ENCODE measurements at regions not wholly inside any gene's neighbourhood (a gene's known extent, or its start where the extent isn't known, plus 50 kb on each side); places are given as distances from the start of the nearest gene placed in this dataset.

DNA sequence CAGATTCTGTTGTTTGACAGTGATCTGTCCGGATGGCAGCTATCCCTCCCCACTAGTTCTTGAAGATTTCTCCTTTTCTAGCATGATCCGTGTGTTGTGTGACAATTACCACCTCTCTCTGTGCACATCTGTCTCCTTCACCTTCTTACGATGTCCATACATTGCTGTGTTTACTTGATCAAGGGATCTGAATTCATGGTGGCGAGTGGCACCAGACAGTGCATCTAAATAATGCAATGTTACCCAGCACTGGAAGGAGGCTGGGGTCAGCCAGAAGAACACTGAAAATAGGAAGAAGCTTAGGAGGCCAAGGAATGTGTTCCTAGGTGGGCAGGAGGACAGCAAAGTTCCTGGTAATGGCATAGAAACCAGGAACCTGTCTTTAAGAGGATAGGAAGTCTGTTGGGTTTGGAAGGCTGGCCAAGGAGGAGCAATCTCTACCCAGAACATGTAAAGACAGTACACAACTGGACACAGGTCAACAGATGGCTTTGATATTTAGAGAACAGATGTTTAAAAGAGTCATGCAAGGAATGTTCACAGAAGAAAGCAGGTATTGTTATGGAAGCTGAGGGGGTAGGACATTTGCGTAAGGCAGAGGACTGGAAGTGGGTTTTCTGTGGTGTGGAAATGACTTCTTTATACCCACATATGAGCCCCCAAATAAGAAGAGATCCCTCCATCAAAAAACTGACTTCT lies 126.4 kb downstream of the HRH4 start:
- H3K4me3 ChIP-seq: no peak overlapping the region
- no peak overlapping the region for H3K27ac ChIP-seq (replicated peaks in 1 of 4)
- intact Hi-C loops (cut with DNase I): no loop called here
- peak; percentile 83 for DNase-seq (ENCODE audit: extremely low spot score)
- no peaks in the 10 kb centered on the region for H3K9me3 ChIP-seq
- H3K36me3 ChIP-seq: no peaks in the 10 kb centered on the region
- TF ChIP-seq CTCF (IDR thresholded peaks at IDR 0.05) (no peak), EP300 (IDR thresholded peaks at IDR 0.05) (no peak), POLR2A (IDR thresholded peaks at IDR 0.05; ENCODE audit: low read depth) (no peak), POLR2AphosphoS5 (IDR thresholded peaks at IDR 0.05) (no peak)
- 92% methylated on average over 5 of the region's 5 CpGs for WGBS
- H3K27me3 ChIP-seq: peaks cover 0 to 23% (median 0%) of the 10 kb centered on the region in 4 donors
- no peaks in the 10 kb centered on the region for H3K4me1 ChIP-seq

DNA sequence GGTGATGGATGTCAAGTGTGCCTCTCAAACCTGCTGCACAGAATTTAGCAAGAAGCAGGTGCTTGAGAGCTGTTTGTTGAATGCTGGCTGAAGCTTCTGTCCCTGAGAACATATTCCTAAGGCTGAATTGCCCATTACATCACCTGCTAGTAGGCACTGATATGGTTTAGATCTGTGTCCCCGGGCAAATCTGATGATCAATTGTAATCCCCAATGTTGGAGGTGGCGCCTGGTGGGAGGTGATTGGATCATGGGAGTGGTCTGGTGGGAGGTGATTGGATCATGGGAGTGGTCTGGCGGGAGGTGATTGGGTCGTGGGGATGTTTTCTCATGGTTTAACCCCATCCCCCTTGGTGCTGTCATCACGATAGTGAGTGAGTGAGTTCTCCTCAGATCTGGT lies 128.0 kb downstream of the HRH4 start:
- DNase-seq (ENCODE audit: extremely low spot score): peak; percentile 60
- Histone ChIP-seq H3K4me1 (no peaks in the 10 kb centered on the region), H3K36me3 (no peaks in the 10 kb centered on the region), H3K27ac (replicated peaks in 1 of 4) (no peak overlapping the region), H3K9me3 (no peaks in the 10 kb centered on the region), H3K27me3 (peaks cover 0 to 23% (median 0%) of the 10 kb centered on the region in 4 donors), H3K4me3 (no peak overlapping the region)
- intact Hi-C loops (cut with DNase I): no loop called here
- WGBS: 92% methylated on average over 5 of the region's 5 CpGs
- TF ChIP-seq POLR2AphosphoS5 (IDR thresholded peaks at IDR 0.05) (no peak), EP300 (IDR thresholded peaks at IDR 0.05) (no peak), POLR2A (IDR thresholded peaks at IDR 0.05; ENCODE audit: low read depth) (no peak), CTCF (IDR thresholded peaks at IDR 0.05) (no peak)

GRCh38 chr18:24590946-24591345 lies 130.5 kb downstream of the HRH4 start:
- Histone ChIP-seq H3K9me3 (no peaks in the 10 kb centered on the region), H3K4me3 (no peak overlapping the region), H3K27ac (replicated peaks in 1 of 4) (no peak overlapping the region), H3K36me3 (no peaks in the 10 kb centered on the region), H3K4me1 (no peaks in the 10 kb centered on the region), H3K27me3 (peaks cover 0 to 23% (median 0%) of the 10 kb centered on the region in 4 donors)
- 61% methylated on average over 4 of the region's 4 CpGs for WGBS
- DNase-seq (ENCODE audit: extremely low spot score): peak; percentile 79
- intact Hi-C loops (cut with DNase I): no loop called here
- TF ChIP-seq POLR2A (IDR thresholded peaks at IDR 0.05; ENCODE audit: low read depth) (no peak), EP300 (IDR thresholded peaks at IDR 0.05) (no peak)

DNA sequence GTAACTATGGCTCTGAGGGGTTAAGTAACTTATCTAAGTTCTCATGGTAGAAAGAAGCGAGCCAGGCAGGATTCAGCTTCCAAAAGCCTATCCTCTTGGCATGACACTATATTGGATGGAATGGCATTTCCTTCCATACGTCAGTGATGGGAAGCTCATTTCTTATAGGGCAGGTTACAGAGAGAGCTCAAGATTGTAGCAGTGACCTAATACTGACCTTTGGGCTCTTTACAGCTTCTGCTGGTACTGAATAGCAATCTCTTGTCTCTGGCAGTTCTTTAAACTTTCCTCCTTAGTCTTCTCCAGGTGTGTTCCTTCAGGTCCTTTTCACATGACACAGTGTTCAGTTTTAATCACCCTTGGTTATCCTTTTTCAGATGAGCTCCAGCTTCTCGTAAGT lies 133.0 kb downstream of the HRH4 start:
- H3K27ac ChIP-seq (replicated peaks in 1 of 4): no peak overlapping the region
- intact Hi-C loops (cut with DNase I): no loop called here
- H3K4me1 ChIP-seq: no peaks in the 10 kb centered on the region
- no peaks in the 10 kb centered on the region for H3K9me3 ChIP-seq
- TF ChIP-seq POLR2AphosphoS5 (IDR thresholded peaks at IDR 0.05) (no peak), CTCF (IDR thresholded peaks at IDR 0.05) (no peak), EP300 (IDR thresholded peaks at IDR 0.05) (no peak), POLR2A (IDR thresholded peaks at IDR 0.05; ENCODE audit: low read depth) (no peak)
- peak; percentile 53 for DNase-seq (ENCODE audit: extremely low spot score)
- H3K27me3 ChIP-seq: peaks cover 0 to 20% (median 0%) of the 10 kb centered on the region in 4 donors
- H3K36me3 ChIP-seq: no peaks in the 10 kb centered on the region
- 67% methylated on average over 3 of the region's 3 CpGs for WGBS
- no peak overlapping the region for H3K4me3 ChIP-seq

- intact Hi-C loops (cut with DNase I): no loop called here
- Histone ChIP-seq H3K9me3 (no peaks in the 10 kb centered on the region), H3K4me1 (no peaks in the 10 kb centered on the region), H3K36me3 (no peaks in the 10 kb centered on the region), H3K27ac (replicated peaks in 1 of 4) (no peak overlapping the region), H3K4me3 (no peak overlapping the region), H3K27me3 (peaks cover 0 to 15% (median 0%) of the 10 kb centered on the region in 4 donors)
- 98% methylated on average over 4 of the region's 4 CpGs for WGBS
- TF ChIP-seq POLR2A (IDR thresholded peaks at IDR 0.05; ENCODE audit: low read depth) (no peak), EP300 (IDR thresholded peaks at IDR 0.05) (no peak), CTCF (IDR thresholded peaks at IDR 0.05) (no peak), POLR2AphosphoS5 (IDR thresholded peaks at IDR 0.05) (no peak)
- peak; percentile 47 for DNase-seq (ENCODE audit: extremely low spot score)
Measured at GRCh38 chr18:24593886-24594285, 133.4 kb downstream of the HRH4 start.
